ENCODE measurements at regions not wholly inside any gene's neighbourhood (a gene's known extent, or its start where the extent isn't known, plus 50 kb on each side); places are given as distances from the start of the nearest gene placed in this dataset.

DNA sequence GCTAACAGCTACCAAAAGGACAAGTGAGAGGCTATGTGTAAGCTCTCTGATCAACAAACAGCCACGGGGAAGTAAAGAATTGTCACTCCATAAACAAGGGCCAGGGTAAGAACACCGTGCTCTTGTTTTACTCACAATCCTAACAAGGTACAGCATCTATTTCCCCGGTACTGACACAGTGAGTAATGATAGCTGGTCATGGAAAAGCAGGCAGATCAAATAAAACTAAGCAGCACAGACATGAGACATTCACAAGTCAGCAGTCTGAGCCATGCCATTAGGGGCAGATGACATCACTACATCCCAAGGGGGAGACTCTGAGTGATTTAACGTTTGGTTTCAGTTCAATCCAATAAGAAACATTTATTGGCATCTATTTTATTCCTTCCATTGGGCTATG is 54.4 kb downstream of the ARL6IP4 start:
- intact Hi-C loops (cut with micrococcal nuclease; ENCODE audit: unreplicated experiment), result no loop called here
- H3K9me3 Mint-ChIP-seq (ENCODE audit: low read depth, unreplicated experiment), result no peaks in the 10 kb centered on the region
- H3K27ac Mint-ChIP-seq (ENCODE audit: unreplicated experiment), result no peak overlapping the region
- no peaks in the 10 kb centered on the region for H3K4me1 Mint-ChIP-seq (ENCODE audit: low read depth, unreplicated experiment)
- no TSS peak for BruUV-seq (replicated peaks)
- H3K36me3 Mint-ChIP-seq (ENCODE audit: insufficient read depth, unreplicated experiment), result no peaks in the 10 kb centered on the region
- TF ChIP-seq, protein P1, sequence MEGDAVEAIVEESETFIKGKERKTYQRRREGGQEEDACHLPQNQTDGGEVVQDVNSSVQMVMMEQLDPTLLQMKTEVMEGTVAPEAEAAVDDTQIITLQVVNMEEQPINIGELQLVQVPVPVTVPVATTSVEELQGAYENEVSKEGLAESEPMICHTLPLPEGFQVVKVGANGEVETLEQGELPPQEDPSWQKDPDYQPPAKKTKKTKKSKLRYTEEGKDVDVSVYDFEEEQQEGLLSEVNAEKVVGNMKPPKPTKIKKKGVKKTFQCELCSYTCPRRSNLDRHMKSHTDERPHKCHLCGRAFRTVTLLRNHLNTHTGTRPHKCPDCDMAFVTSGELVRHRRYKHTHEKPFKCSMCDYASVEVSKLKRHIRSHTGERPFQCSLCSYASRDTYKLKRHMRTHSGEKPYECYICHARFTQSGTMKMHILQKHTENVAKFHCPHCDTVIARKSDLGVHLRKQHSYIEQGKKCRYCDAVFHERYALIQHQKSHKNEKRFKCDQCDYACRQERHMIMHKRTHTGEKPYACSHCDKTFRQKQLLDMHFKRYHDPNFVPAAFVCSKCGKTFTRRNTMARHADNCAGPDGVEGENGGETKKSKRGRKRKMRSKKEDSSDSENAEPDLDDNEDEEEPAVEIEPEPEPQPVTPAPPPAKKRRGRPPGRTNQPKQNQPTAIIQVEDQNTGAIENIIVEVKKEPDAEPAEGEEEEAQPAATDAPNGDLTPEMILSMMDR (IDR thresholded peaks at IDR 0.05; ENCODE audit: unreplicated experiment), result no peak
- CTCF ChIA-PET, result interaction anchor here (0.6 kb wide), 1 partner anchor 9 kb away, joined by 3 read pairs; no protein-coding TSS in a partner anchor
- H3K4me3 Mint-ChIP-seq (ENCODE audit: low read depth, unreplicated experiment), result no peak overlapping the region
- no peaks in the 10 kb centered on the region for H3K27me3 Mint-ChIP-seq (ENCODE audit: unreplicated experiment)
- no peak for DNase-seq

DNA sequence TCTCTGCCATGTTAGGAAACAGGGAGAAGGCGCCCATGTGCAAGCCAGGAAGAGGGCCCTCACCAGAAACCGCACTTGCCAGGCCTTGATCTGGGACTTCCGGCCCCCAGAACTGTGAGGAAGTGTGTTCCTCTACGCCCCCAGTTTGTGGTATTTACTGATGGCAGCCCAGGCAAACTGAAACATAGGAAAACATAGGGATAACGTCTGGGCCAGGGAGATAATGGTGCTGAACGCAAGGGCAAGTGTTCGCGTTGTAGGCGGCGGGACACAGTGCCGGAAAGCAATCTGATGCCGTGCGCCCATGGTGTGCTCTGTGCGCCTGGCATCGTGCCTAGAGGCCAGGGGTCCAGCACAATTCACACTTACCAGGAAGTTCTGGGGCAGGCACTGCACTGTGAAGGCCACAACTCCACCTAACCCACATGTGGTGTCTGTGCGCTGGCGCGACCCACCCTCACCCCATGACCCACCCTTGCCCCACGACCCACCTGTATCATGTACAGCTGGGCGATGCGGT is 53.6 kb downstream of the ARL6IP4 start:
- no peaks in the 10 kb centered on the region for H3K4me1 Mint-ChIP-seq (ENCODE audit: low read depth, unreplicated experiment)
- BruUV-seq (replicated peaks), result no TSS peak
- intact Hi-C loops (cut with micrococcal nuclease; ENCODE audit: unreplicated experiment), result no loop called here
- H3K4me3 Mint-ChIP-seq (ENCODE audit: low read depth, unreplicated experiment), result no peak overlapping the region
- H3K36me3 Mint-ChIP-seq (ENCODE audit: insufficient read depth, unreplicated experiment), result peaks cover 5% of the 10 kb centered on the region
- no peak overlapping the region for H3K27ac Mint-ChIP-seq (ENCODE audit: unreplicated experiment)
- H3K27me3 Mint-ChIP-seq (ENCODE audit: unreplicated experiment), result no peaks in the 10 kb centered on the region
- TF ChIP-seq, protein P1 (IDR thresholded peaks at IDR 0.05; ENCODE audit: unreplicated experiment), result no peak
- DNase-seq, result no peak
- CTCF ChIA-PET, result interaction anchor here (0.6 kb wide), 1 partner anchor 8 kb away, joined by 3 read pairs; no protein-coding TSS in a partner anchor
- H3K9me3 Mint-ChIP-seq (ENCODE audit: low read depth, unreplicated experiment), result no peaks in the 10 kb centered on the region

DNA sequence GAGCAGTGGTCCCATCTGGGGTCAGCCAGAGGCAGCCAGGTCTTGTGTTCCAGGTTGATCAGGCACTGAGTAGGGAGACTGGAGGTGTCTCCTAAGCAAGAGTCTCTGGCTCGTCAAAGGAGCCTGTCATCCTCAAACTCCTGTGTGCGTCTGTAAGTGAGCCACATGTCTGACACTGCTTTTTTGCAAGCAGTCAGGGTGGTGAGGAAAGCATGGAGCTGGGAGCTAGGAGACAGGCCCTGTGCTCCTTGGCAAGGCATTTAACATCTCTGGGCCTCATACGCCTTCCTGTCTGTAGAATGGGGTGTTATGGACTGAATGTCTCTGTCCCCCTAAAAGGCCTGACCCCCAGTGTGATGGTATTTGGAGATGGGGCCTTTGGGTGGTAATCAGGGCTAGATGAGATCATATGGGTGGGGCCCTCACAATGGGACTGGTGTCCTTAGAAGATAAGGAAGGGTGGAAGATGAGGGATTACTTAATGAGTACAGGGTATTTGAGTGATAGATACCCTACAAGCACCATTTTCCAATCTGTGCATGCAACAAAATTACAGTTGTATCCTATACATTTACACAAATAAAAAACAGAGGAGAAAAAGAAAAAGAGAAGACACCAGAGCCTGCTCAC is 53.0 kb downstream of the ARL6IP4 start:
- intact Hi-C loops (cut with micrococcal nuclease; ENCODE audit: unreplicated experiment), result no loop called here
- Mint-ChIP-seq H3K4me1 (ENCODE audit: low read depth, unreplicated experiment) (no peaks in the 10 kb centered on the region), H3K36me3 (ENCODE audit: insufficient read depth, unreplicated experiment) (peaks cover 5% of the 10 kb centered on the region), H3K9me3 (ENCODE audit: low read depth, unreplicated experiment) (no peaks in the 10 kb centered on the region), H3K27me3 (ENCODE audit: unreplicated experiment) (no peaks in the 10 kb centered on the region), H3K27ac (ENCODE audit: unreplicated experiment) (no peak overlapping the region), H3K4me3 (ENCODE audit: low read depth, unreplicated experiment) (no peak overlapping the region)
- no peak for DNase-seq
- BruUV-seq (replicated peaks), result no TSS peak
- CTCF ChIA-PET, result no interaction called here
- TF ChIP-seq, protein P1 (IDR thresholded peaks at IDR 0.05; ENCODE audit: unreplicated experiment), result no peak

DNA sequence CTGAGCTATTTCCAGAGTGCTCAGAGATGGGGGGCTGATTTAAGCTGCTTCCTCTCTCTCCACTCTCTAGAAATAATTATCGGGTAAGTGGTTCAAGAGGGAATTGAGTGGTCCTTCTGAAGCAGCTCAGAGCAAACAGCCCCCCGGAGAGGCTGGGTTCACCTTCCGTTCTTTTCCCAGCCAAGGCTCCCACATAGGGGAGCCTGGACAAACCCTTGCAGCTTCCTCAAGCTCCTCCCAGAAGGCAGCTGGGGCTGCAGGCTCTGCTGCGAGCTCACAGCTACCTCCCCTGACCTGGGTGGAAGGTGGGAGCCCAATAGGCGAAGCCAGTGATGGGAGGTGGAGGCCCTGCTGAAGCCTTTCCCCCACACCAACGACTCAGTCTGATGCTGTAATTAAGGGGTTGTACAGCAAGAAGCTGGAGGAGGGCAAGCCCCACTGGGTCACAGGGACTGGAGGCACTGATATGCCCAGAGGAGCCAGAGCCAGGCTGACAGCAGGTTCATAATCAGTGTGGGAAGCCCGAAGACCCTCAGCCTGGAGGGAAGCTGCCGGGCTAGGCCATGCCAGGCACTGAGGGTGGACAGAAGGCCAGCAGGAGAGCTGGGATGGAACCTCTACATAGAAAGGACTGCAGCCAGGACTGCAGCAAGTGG is 52.4 kb downstream of the ARL6IP4 start:
- Mint-ChIP-seq H3K27ac (ENCODE audit: unreplicated experiment) (no peak overlapping the region), H3K4me3 (ENCODE audit: low read depth, unreplicated experiment) (no peak overlapping the region), H3K36me3 (ENCODE audit: insufficient read depth, unreplicated experiment) (peaks cover 5% of the 10 kb centered on the region), H3K27me3 (ENCODE audit: unreplicated experiment) (no peaks in the 10 kb centered on the region), H3K4me1 (ENCODE audit: low read depth, unreplicated experiment) (no peaks in the 10 kb centered on the region), H3K9me3 (ENCODE audit: low read depth, unreplicated experiment) (no peaks in the 10 kb centered on the region)
- BruUV-seq (replicated peaks), result no TSS peak
- DNase-seq, result no peak
- TF ChIP-seq, protein P1 (IDR thresholded peaks at IDR 0.05; ENCODE audit: unreplicated experiment), result no peak
- CTCF ChIA-PET, result interaction anchor here (0.8 kb wide), 1 partner anchor 10 kb away, joined by 3 read pairs; no protein-coding TSS in a partner anchor
- intact Hi-C loops (cut with micrococcal nuclease; ENCODE audit: unreplicated experiment), result no loop called here
